NCI-H146 treated with DMSO at 0.1 percent for 48 hours (cell line): ENCODE measurements at regions not wholly inside any gene's neighbourhood (a gene's known extent, or its start where the extent isn't known, plus 50 kb on each side); places are given as distances from the start of the nearest gene placed in this dataset.
A peak's percentile ranks its signal among the peaks of the same experiment; 100 is the strongest.

Experiments
- DNase-seq: peaks from one replicate; lab custom pipeline; 2025; ENCODE audit not compliant: unreplicated experiment; lab: John Stamatoyannopoulos, UW

- no peak for DNase-seq
Observed at GRCh38 chr7:113486548-113486947, 368.2 kb upstream of the SMIM30 start.

- no peak for DNase-seq
Observed at GRCh38 chr7:113483657-113484056, 365.3 kb upstream of the SMIM30 start.

- DNase-seq, result no peak
Observed at GRCh38 chr7:113480537-113480936, 362.2 kb upstream of the SMIM30 start.

- no peak for DNase-seq
Observed at GRCh38 chr7:113464096-113464855, 345.9 kb upstream of the SMIM30 start.

- DNase-seq, result no peak
Observed at GRCh38 chr7:113460067-113460466, 341.7 kb upstream of the SMIM30 start.

GRCh38 chr7:113456533-113456932 lies 338.2 kb upstream of the SMIM30 start:
- DNase-seq, result no peak

GRCh38 chr7:113454597-113455169 lies 336.3 kb upstream of the SMIM30 start:
- no peak for DNase-seq

GRCh38 chr7:113452245-113452644 lies 333.9 kb upstream of the SMIM30 start:
- DNase-seq, result no peak

- DNase-seq, result no peak
Observed at GRCh38 chr7:113446791-113447190, 328.4 kb upstream of the SMIM30 start.

- no peak for DNase-seq
Observed at GRCh38 chr7:113446391-113446790, 328.0 kb upstream of the SMIM30 start.

GRCh38 chr7:113444261-113444660 lies 325.9 kb upstream of the SMIM30 start:
- no peak for DNase-seq

GRCh38 chr7:113440173-113440572 lies 321.8 kb upstream of the SMIM30 start:
- no peak for DNase-seq

GRCh38 chr7:113431406-113431805 lies 313.1 kb upstream of the SMIM30 start:
- no peak for DNase-seq

- DNase-seq, result no peak
Observed at GRCh38 chr7:113424185-113424817, 305.9 kb upstream of the SMIM30 start.

GRCh38 chr7:113421696-113422330 lies 303.5 kb upstream of the SMIM30 start:
- peak; percentile 42 for DNase-seq

GRCh38 chr7:113414401-113415035 lies 296.2 kb upstream of the SMIM30 start:
- peak; percentile 36 for DNase-seq

- DNase-seq, result no peak
Observed at GRCh38 chr7:113412410-113412809, 294.1 kb upstream of the SMIM30 start.

GRCh38 chr7:113410796-113411195 lies 292.4 kb upstream of the SMIM30 start:
- no peak for DNase-seq

- DNase-seq, result no peak
Observed at GRCh38 chr7:113408999-113409398, 290.6 kb upstream of the SMIM30 start.

- DNase-seq, result no peak
Observed at GRCh38 chr7:113405296-113406056, 287.1 kb upstream of the SMIM30 start.

- DNase-seq, result no peak
Observed at GRCh38 chr7:113404245-113404644, 285.9 kb upstream of the SMIM30 start.
